ENCODE measurements at regions not wholly inside any gene's neighbourhood (a gene's known extent, or its start where the extent isn't known, plus 50 kb on each side); places are given as distances from the start of the nearest gene placed in this dataset.

GRCh38 chr5:36355516-36355915, 53.8 kb upstream of the RANBP3L start:
- H3K4me3 ChIP-seq (ENCODE audit: low read depth, low read length): no peak overlapping the region
- no peaks in the 10 kb centered on the region for H3K27me3 ChIP-seq (ENCODE audit: control insufficient read depth, insufficient read depth, low read length)
- DNase-seq (ENCODE audit: low read depth in 4 of 6, low spot score in 6 of 6): no peak
- H3K27ac ChIP-seq (ENCODE audit: low read depth, low read length): no peak overlapping the region
- no peaks in the 10 kb centered on the region for H3K9me3 ChIP-seq (ENCODE audit: control insufficient read depth, insufficient read depth, low read length)
- no peaks in the 10 kb centered on the region for H3K36me3 ChIP-seq (ENCODE audit: control insufficient read depth, insufficient read depth, low read length)
- no CpG with 5 or more reads among the region's 1 CpG for WGBS (ENCODE audit: insufficient coverage)
- peaks cover 4% of the 10 kb centered on the region for H3K4me1 ChIP-seq (ENCODE audit: control insufficient read depth, insufficient read depth, low read length)

DNA sequence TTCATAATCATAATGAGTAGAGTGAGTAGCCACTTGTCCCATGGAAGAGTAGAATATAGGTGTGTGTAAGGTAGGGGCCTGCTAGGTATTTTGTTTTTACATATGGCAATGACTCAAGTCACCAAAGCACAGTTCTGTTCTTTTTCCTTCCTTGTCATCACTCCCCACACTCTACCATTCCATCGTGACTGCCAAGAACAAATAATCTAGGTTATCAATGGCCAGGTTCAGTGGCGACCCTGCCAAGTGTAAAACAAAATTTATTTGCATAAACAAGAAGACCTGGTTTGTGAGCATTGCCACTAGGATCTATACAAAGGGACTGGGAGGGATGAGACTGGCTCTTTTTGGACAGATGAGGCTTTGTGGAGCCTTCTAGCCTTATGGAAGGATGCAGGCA, 55.2 kb upstream of the RANBP3L start:
- Histone ChIP-seq H3K36me3 (ENCODE audit: control insufficient read depth, insufficient read depth, low read length) (no peaks in the 10 kb centered on the region), H3K9me3 (ENCODE audit: control insufficient read depth, insufficient read depth, low read length) (no peaks in the 10 kb centered on the region), H3K27me3 (ENCODE audit: control insufficient read depth, insufficient read depth, low read length) (no peaks in the 10 kb centered on the region), H3K4me1 (ENCODE audit: control insufficient read depth, insufficient read depth, low read length) (peaks cover 4% of the 10 kb centered on the region), H3K27ac (ENCODE audit: low read depth, low read length) (no peak overlapping the region), H3K4me3 (ENCODE audit: low read depth, low read length) (no peak overlapping the region)
- WGBS (ENCODE audit: insufficient coverage): 88% methylated on average over 1 of the region's 2 CpGs
- no peak for DNase-seq (ENCODE audit: low read depth in 4 of 6, low spot score in 6 of 6)

DNA sequence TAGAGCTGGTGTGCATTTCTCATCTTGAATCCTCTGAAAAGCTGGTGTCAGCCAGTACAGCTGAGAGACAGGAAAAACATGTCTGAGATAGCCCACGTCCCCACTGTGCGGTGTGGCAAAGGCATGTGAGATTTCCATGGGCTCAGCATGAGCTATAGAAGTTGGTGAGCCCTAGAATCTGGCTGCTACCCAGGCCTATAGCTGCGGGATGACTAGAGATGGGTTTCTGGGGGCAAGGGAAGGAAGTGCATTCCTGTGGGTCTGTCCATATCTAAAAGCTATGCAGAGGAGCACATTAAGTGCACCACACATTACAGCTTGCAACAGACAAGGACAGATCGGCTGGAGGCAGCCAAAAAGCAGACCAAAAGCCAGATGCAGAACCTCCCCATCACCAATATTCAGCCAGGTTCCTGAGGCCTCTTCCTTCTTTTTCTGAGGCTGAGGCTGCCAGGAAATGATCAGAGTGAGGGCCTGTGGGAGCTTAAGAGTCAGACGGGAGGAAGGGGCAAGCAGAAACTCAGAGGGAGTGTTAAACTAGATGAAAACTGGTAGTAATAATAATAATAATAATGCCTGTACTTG, 55.8 kb upstream of the RANBP3L start:
- H3K9me3 ChIP-seq (ENCODE audit: control insufficient read depth, insufficient read depth, low read length): no peaks in the 10 kb centered on the region
- DNase-seq (ENCODE audit: low read depth in 4 of 6, low spot score in 6 of 6): no peak
- H3K27ac ChIP-seq (ENCODE audit: low read depth, low read length): no peak overlapping the region
- H3K4me3 ChIP-seq (ENCODE audit: low read depth, low read length): no peak overlapping the region
- WGBS (ENCODE audit: insufficient coverage): 80% methylated on average over 4 of the region's 5 CpGs
- peaks cover 4% of the 10 kb centered on the region for H3K4me1 ChIP-seq (ENCODE audit: control insufficient read depth, insufficient read depth, low read length)
- H3K27me3 ChIP-seq (ENCODE audit: control insufficient read depth, insufficient read depth, low read length): no peaks in the 10 kb centered on the region
- H3K36me3 ChIP-seq (ENCODE audit: control insufficient read depth, insufficient read depth, low read length): no peaks in the 10 kb centered on the region

DNA sequence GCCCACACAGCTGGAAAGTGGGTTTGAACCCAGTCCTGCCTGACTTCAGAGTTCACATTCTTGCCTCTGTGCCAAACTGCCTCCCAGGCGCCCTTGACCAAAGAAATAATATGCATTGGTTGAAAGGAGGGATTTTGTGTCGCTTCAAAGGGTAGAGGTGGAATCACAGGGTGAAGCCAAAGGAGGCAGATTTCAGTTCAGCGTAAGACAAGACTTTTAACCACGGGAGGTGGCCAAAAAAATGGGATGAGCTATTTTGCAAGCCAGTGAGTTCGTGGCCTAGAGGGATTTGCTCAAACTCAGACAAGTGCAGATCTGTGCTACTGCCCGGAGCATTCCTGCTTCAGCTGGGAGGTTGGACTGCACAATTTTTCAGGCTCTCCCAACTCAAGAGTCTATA, 57.6 kb upstream of the RANBP3L start:
- Histone ChIP-seq H3K27ac (ENCODE audit: low read depth, low read length) (peak overlapping the region; percentile 4), H3K9me3 (ENCODE audit: control insufficient read depth, insufficient read depth, low read length) (no peaks in the 10 kb centered on the region), H3K36me3 (ENCODE audit: control insufficient read depth, insufficient read depth, low read length) (no peaks in the 10 kb centered on the region), H3K27me3 (ENCODE audit: control insufficient read depth, insufficient read depth, low read length) (no peaks in the 10 kb centered on the region), H3K4me1 (ENCODE audit: control insufficient read depth, insufficient read depth, low read length) (peaks cover 4% of the 10 kb centered on the region), H3K4me3 (ENCODE audit: low read depth, low read length) (no peak overlapping the region)
- WGBS (ENCODE audit: insufficient coverage): 55% methylated on average over 6 of the region's 6 CpGs
- peak in 1 of 6 donors; percentile 66 for DNase-seq (ENCODE audit: low read depth in 4 of 6, low spot score in 6 of 6)

DNA sequence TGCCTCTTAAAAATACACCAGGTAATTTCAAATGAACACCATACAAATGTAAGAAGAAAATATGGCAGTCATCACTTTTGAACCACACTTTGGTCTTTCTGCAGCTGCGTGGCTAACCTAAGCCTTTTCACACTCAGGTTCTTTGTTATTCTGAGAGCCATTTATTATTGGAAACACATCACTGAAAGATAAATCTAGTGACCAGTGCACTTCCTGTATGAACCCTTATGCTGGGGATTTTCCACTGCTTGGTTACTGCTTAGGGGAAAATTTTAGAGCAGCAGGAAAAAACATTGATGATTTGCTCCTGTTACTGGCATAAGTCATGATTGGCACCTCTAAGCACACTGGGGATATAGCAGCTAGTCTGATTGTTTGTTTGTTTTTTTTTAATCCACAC, 58.6 kb upstream of the RANBP3L start:
- WGBS (ENCODE audit: insufficient coverage): no CpG with 5 or more reads among the region's 1 CpG
- no peak for DNase-seq (ENCODE audit: low read depth in 4 of 6, low spot score in 6 of 6)
- H3K27me3 ChIP-seq (ENCODE audit: control insufficient read depth, insufficient read depth, low read length): no peaks in the 10 kb centered on the region

GRCh38 chr5:36363101-36363500, 61.4 kb upstream of the RANBP3L start:
- no peaks in the 10 kb centered on the region for H3K9me3 ChIP-seq (ENCODE audit: control insufficient read depth, insufficient read depth, low read length)
- no peak overlapping the region for H3K4me3 ChIP-seq (ENCODE audit: low read depth, low read length)
- WGBS (ENCODE audit: insufficient coverage): 83% methylated on average over 1 of the region's 1 CpG
- no peak for DNase-seq (ENCODE audit: low read depth in 4 of 6, low spot score in 6 of 6)
- peaks cover 4% of the 10 kb centered on the region for H3K4me1 ChIP-seq (ENCODE audit: control insufficient read depth, insufficient read depth, low read length)
- no peaks in the 10 kb centered on the region for H3K36me3 ChIP-seq (ENCODE audit: control insufficient read depth, insufficient read depth, low read length)
- no peaks in the 10 kb centered on the region for H3K27me3 ChIP-seq (ENCODE audit: control insufficient read depth, insufficient read depth, low read length)
- H3K27ac ChIP-seq (ENCODE audit: low read depth, low read length): no peak overlapping the region

More for the DNA sequence above, 58.6 kb upstream of the RANBP3L start:
- H3K36me3 ChIP-seq (ENCODE audit: control insufficient read depth, insufficient read depth, low read length): no peaks in the 10 kb centered on the region
- H3K4me1 ChIP-seq (ENCODE audit: control insufficient read depth, insufficient read depth, low read length): peaks cover 4% of the 10 kb centered on the region
- H3K27ac ChIP-seq (ENCODE audit: low read depth, low read length): peak overlapping the region; percentile 17
- no peaks in the 10 kb centered on the region for H3K9me3 ChIP-seq (ENCODE audit: control insufficient read depth, insufficient read depth, low read length)
- H3K4me3 ChIP-seq (ENCODE audit: low read depth, low read length): no peak overlapping the region

GRCh38 chr5:36363744-36364143, 62.0 kb upstream of the RANBP3L start:
- peaks cover 4% of the 10 kb centered on the region for H3K4me1 ChIP-seq (ENCODE audit: control insufficient read depth, insufficient read depth, low read length)
- DNase-seq (ENCODE audit: low read depth in 4 of 6, low spot score in 6 of 6): no peak
- H3K9me3 ChIP-seq (ENCODE audit: control insufficient read depth, insufficient read depth, low read length): no peaks in the 10 kb centered on the region
- no peaks in the 10 kb centered on the region for H3K36me3 ChIP-seq (ENCODE audit: control insufficient read depth, insufficient read depth, low read length)
- H3K27me3 ChIP-seq (ENCODE audit: control insufficient read depth, insufficient read depth, low read length): no peaks in the 10 kb centered on the region
- H3K4me3 ChIP-seq (ENCODE audit: low read depth, low read length): no peak overlapping the region
- H3K27ac ChIP-seq (ENCODE audit: low read depth, low read length): peak overlapping the region; percentile 2
- WGBS (ENCODE audit: insufficient coverage): 67% methylated on average over 2 of the region's 2 CpGs

- H3K4me3 ChIP-seq (ENCODE audit: low read depth, low read length): no peak overlapping the region
- whole genome bisulfite sequencing (ENCODE audit: insufficient coverage): 83% methylated on average over 3 of the region's 4 CpGs
These were observed 62.8 kb upstream of the RANBP3L start for GRCh38 chr5:36364473-36364872.

GRCh38 chr5:36365896-36366295, 64.2 kb upstream of the RANBP3L start:
- no peak for DNase-seq (ENCODE audit: low read depth in 4 of 6, low spot score in 6 of 6)
- H3K9me3 ChIP-seq (ENCODE audit: control insufficient read depth, insufficient read depth, low read length): no peaks in the 10 kb centered on the region
- no peak overlapping the region for H3K27ac ChIP-seq (ENCODE audit: low read depth, low read length)
- H3K36me3 ChIP-seq (ENCODE audit: control insufficient read depth, insufficient read depth, low read length): no peaks in the 10 kb centered on the region
- H3K27me3 ChIP-seq (ENCODE audit: control insufficient read depth, insufficient read depth, low read length): no peaks in the 10 kb centered on the region
- WGBS (ENCODE audit: insufficient coverage): no CpG with 5 or more reads among the region's 1 CpG
- H3K4me3 ChIP-seq (ENCODE audit: low read depth, low read length): no peak overlapping the region
- no peaks in the 10 kb centered on the region for H3K4me1 ChIP-seq (ENCODE audit: control insufficient read depth, insufficient read depth, low read length)

More at GRCh38 chr5:36364473-36364872, 62.8 kb upstream of the RANBP3L start:
- no peak for DNase-seq (ENCODE audit: low read depth in 4 of 6, low spot score in 6 of 6)
- Histone ChIP-seq H3K9me3 (ENCODE audit: control insufficient read depth, insufficient read depth, low read length) (no peaks in the 10 kb centered on the region), H3K36me3 (ENCODE audit: control insufficient read depth, insufficient read depth, low read length) (no peaks in the 10 kb centered on the region), H3K27ac (ENCODE audit: low read depth, low read length) (no peak overlapping the region), H3K4me1 (ENCODE audit: control insufficient read depth, insufficient read depth, low read length) (peaks cover 2% of the 10 kb centered on the region), H3K27me3 (ENCODE audit: control insufficient read depth, insufficient read depth, low read length) (no peaks in the 10 kb centered on the region)

GRCh38 chr5:36366883-36367282, 65.2 kb upstream of the RANBP3L start:
- Histone ChIP-seq H3K4me1 (ENCODE audit: control insufficient read depth, insufficient read depth, low read length) (no peaks in the 10 kb centered on the region), H3K27ac (ENCODE audit: low read depth, low read length) (peak overlapping the region; percentile 22), H3K36me3 (ENCODE audit: control insufficient read depth, insufficient read depth, low read length) (no peaks in the 10 kb centered on the region), H3K9me3 (ENCODE audit: control insufficient read depth, insufficient read depth, low read length) (no peaks in the 10 kb centered on the region), H3K27me3 (ENCODE audit: control insufficient read depth, insufficient read depth, low read length) (no peaks in the 10 kb centered on the region), H3K4me3 (ENCODE audit: low read depth, low read length) (no peak overlapping the region)
- WGBS (ENCODE audit: insufficient coverage): no CpG with 5 or more reads among the region's 1 CpG
- peak in 1 of 6 donors; percentile 45 for DNase-seq (ENCODE audit: low read depth in 4 of 6, low spot score in 6 of 6)

Data from spinal cord (tissue), 9 donors.